IMR-90 (cell line): ENCODE measurements at regions not wholly inside any gene's neighbourhood (a gene's known extent, or its start where the extent isn't known, plus 50 kb on each side); places are given as distances from the start of the nearest gene placed in this dataset.

Source experiments
- ATAC-seq: fragments of 200-7000 bp; cut with Tn5 transposase; 2 replicates; pipeline ENCODE4 v1.9.1; 2020; ENCODE audit warnings: low read depth, mild to moderate bottlenecking, moderate library complexity
- BruUV-seq: library from RNA; stranded (reverse); fragments of 400-500 nt; replicated peaks from 2 replicates; lab custom pipeline; 2021; lab: Mats Ljungman, UMichigan
- CTCF ChIA-PET: fragments of 300-600 bp; formaldehyde crosslinking; extraction: SDS; loops from one replicate; lab custom pipeline; 2021; ENCODE audit warnings: antibody characterized with exemption; lab: Yijun Ruan, JAX
- POLR2A ChIA-PET: fragments of 300-600 bp; sonication (Branson Sonifier 250); formaldehyde crosslinking; loops from one replicate; lab custom pipeline; 2022; ENCODE audit warnings: antibody characterized with exemption; ENCODE audit not compliant: unreplicated experiment; lab: Charles Lee
- DNase-seq: peaks from one replicate; pipeline ENCODE4 v3.0.0; 2013
- H2AFZ ChIP-seq: replicated peaks from 2 replicates; pipeline ENCODE3; 2013; ENCODE audit warnings: low read length, mild to moderate bottlenecking; ENCODE audit not compliant: poor library complexity
- H2AK5ac ChIP-seq: 2 replicates; pipeline ENCODE4 v1.6.1; 2013; ENCODE audit warnings: low read depth, low read length, inconsistent platforms
- H2AK9ac ChIP-seq: replicated peaks from 2 replicates; pipeline ENCODE3; 2013; ENCODE audit warnings: mild to moderate bottlenecking, low read depth, low read length, moderate library complexity; ENCODE audit not compliant: poor library complexity
- H2BK120ac ChIP-seq: 2 replicates; pipeline ENCODE4 v1.6.1; 2013; ENCODE audit warnings: low read depth, low read length, inconsistent platforms
- H2BK15ac ChIP-seq: 3 replicates; pipeline ENCODE4 v1.6.1; 2013; ENCODE audit warnings: low read depth, low read length, inconsistent platforms
- H2BK20ac ChIP-seq: 2 replicates; pipeline ENCODE4 v1.6.1; 2013; ENCODE audit warnings: low read depth, mild to moderate bottlenecking, inconsistent platforms, low read length, moderate library complexity
- H2BK5ac ChIP-seq: 2 replicates; pipeline ENCODE4 v1.6.1; 2013; ENCODE audit warnings: mild to moderate bottlenecking, low read depth, low read length, inconsistent platforms; ENCODE audit not compliant: poor library complexity, severe bottlenecking
- H3K14ac ChIP-seq: replicated peaks from 2 replicates; pipeline ENCODE4 v1.6.1; 2013; ENCODE audit warnings: low read depth, low read length, inconsistent platforms
- H3K18ac ChIP-seq: 2 replicates; pipeline ENCODE4 v1.6.1; 2013; ENCODE audit warnings: low read depth, low read length, control low read depth
- H3K23ac ChIP-seq: 2 replicates; pipeline ENCODE4 v1.6.1; 2013; ENCODE audit warnings: low read depth, low read length, inconsistent platforms
- H3K27ac ChIP-seq: 2 replicates; pipeline ENCODE4 v1.5.1; 2013; ENCODE audit warnings: mild to moderate bottlenecking, control low read depth, low read length; ENCODE audit not compliant: insufficient read depth
- H3K27me3 ChIP-seq: 2 replicates; pipeline ENCODE4 v1.6.1; 2013; ENCODE audit warnings: low read length; ENCODE audit not compliant: control insufficient read depth, insufficient read depth
- H3K36me3 ChIP-seq: 2 replicates; pipeline ENCODE4 v1.6.1; 2013; ENCODE audit warnings: low read length, mixed read lengths; ENCODE audit not compliant: control insufficient read depth, insufficient read depth
- H3K4ac ChIP-seq: 2 replicates; pipeline ENCODE4 v1.6.1; 2013; ENCODE audit warnings: low read depth, low read length, inconsistent platforms
- H3K4me1 ChIP-seq: 2 replicates; pipeline ENCODE4 v1.6.1; 2013; ENCODE audit warnings: low read length, mixed read lengths; ENCODE audit not compliant: control insufficient read depth, insufficient read depth
- H3K4me2 ChIP-seq: 2 replicates; pipeline ENCODE4 v1.6.1; 2013; ENCODE audit warnings: low read depth, mild to moderate bottlenecking, control low read depth, low read length, moderate library complexity
- H3K4me3 ChIP-seq: 2 replicates; pipeline ENCODE4 v1.5.1; 2013; ENCODE audit warnings: low read depth, mild to moderate bottlenecking, control low read depth, low read length, moderate library complexity; ENCODE audit not compliant: insufficient read depth
- H3K56ac ChIP-seq: 2 replicates; pipeline ENCODE4 v1.6.1; 2013; ENCODE audit warnings: low read length, inconsistent platforms; ENCODE audit not compliant: insufficient read depth; ENCODE audit errors: extremely low read depth
- H3K79me1 ChIP-seq, 2 experiments: 2 replicates each; pipeline ENCODE4 v1.6.1; 2013; ENCODE audit warnings: low read length in 2 of 2, inconsistent platforms in 1 of 2, low read depth in 1 of 2
- H3K9ac ChIP-seq: 2 replicates; pipeline ENCODE4 v1.6.1; 2013; ENCODE audit warnings: low read depth, low read length, control low read depth
- H3K9me1 ChIP-seq: 2 replicates; pipeline ENCODE4 v1.6.1; 2013; ENCODE audit warnings: low read length, inconsistent platforms; ENCODE audit not compliant: insufficient read depth
- H3K9me3 ChIP-seq: 2 replicates; pipeline ENCODE4 v1.6.1; 2013; ENCODE audit warnings: low read length; ENCODE audit not compliant: control insufficient read depth, insufficient read depth
- H4K20me1 ChIP-seq: 2 replicates; pipeline ENCODE4 v1.6.1; 2013; ENCODE audit warnings: low read length, inconsistent platforms; ENCODE audit not compliant: insufficient read depth
- H4K5ac ChIP-seq: 2 replicates; pipeline ENCODE4 v1.6.1; 2013; ENCODE audit warnings: mild to moderate bottlenecking, low read depth, low read length, control low read depth
- H4K8ac ChIP-seq, 2 experiments: 2 replicates each; pipeline ENCODE4 v1.6.1; 2013; ENCODE audit warnings: low read depth in 2 of 2, low read length in 2 of 2, control low read depth in 1 of 2, inconsistent platforms in 1 of 2
- H4K91ac ChIP-seq: 2 replicates; pipeline ENCODE4 v1.6.1; 2013; ENCODE audit warnings: low read depth, low read length, inconsistent platforms; ENCODE audit not compliant: insufficient read depth
- BHLHE40 ChIP-seq: fragments of 150-350 bp; IDR thresholded peaks from 2 replicates; pipeline ENCODE4 v1.6.1; 2016; ENCODE audit warnings: mild to moderate bottlenecking, low read depth, low read length
- CEBPB ChIP-seq: IDR thresholded peaks from 2 replicates; pipeline ENCODE4 v1.6.1; 2012; ENCODE audit warnings: low read depth, low read length, improper control_type of control experiment
- MAFK ChIP-seq: IDR thresholded peaks from 2 replicates; pipeline ENCODE4 v1.6.1; 2012; ENCODE audit warnings: low read depth, low read length, improper control_type of control experiment
- MAZ ChIP-seq: IDR thresholded peaks from 2 replicates; pipeline ENCODE4 v1.6.1; 2012; ENCODE audit warnings: low read depth, mild to moderate bottlenecking, low read length, improper control_type of control experiment, moderate library complexity, borderline replicate concordance
- POLR2A ChIP-seq: IDR thresholded peaks from 2 replicates; pipeline ENCODE4 v1.6.1; 2012; ENCODE audit warnings: mild to moderate bottlenecking, low read depth, low read length
- RAD21 ChIP-seq: IDR thresholded peaks from 2 replicates; pipeline ENCODE4 v1.6.1; 2012; ENCODE audit warnings: low read length, improper control_type of control experiment
- RCOR1 ChIP-seq: IDR thresholded peaks from 2 replicates; pipeline ENCODE4 v1.6.1; 2012; ENCODE audit warnings: mild to moderate bottlenecking, low read length, improper control_type of control experiment; ENCODE audit not compliant: insufficient replicate concordance
- SMC3 ChIP-seq: fragments of 150-350 bp; IDR thresholded peaks from 2 replicates; pipeline ENCODE4 v1.6.1; 2016; ENCODE audit warnings: low read depth, mild to moderate bottlenecking, antibody characterized with exemption, low read length, moderate library complexity
- WGBS, 2 experiments: methylation state at CpG; one replicate each; pipeline versions ENCODE4 v1.1.5 to v1.1.7; 2013; ENCODE audit warnings: missing lambda C conversion rate in 2 of 2; ENCODE audit not compliant: insufficient read length in 1 of 2; ENCODE audit errors: extremely low coverage in 2 of 2; 5-methylcytosine and 5-hydroxymethylcytosine counted together
- dilution Hi-C: fragments of 300-500 bp; cut with HindIII; formaldehyde crosslinking; loops from one replicate; pipeline ENCODE4 v1.14.3; 2018; ENCODE audit warnings: low sequenced_read_pairs; ENCODE audit not compliant: unreplicated experiment
- in situ Hi-C: fragments of 300-500 bp; cut with MboI; formaldehyde crosslinking; loops from 3 replicates; pipeline ENCODE4 v1.14.3; 2019; ENCODE audit warnings: low sequenced_read_pairs, inconsistent platforms, mixed read lengths
- intact Hi-C: fragments of 100-400 bp; cut with micrococcal nuclease; formaldehyde crosslinking; loops from 2 replicates; pipeline ENCODE4 v1.10.0; 2022

GRCh38 chr2:238570926-238571325 is 144.2 kb downstream of the ASB1 start:
- no peak overlapping the region for H2BK15ac ChIP-seq
- H3K9ac ChIP-seq = no peak overlapping the region
- intact Hi-C loops = no loop called here
- no peak for DNase-seq
- no peak overlapping the region for H2BK5ac ChIP-seq
- H3K27me3 ChIP-seq = peaks cover 15% of the 10 kb centered on the region
- no peaks in the 10 kb centered on the region for H3K36me3 ChIP-seq
- H3K27ac ChIP-seq = no peak overlapping the region
- in situ Hi-C loops = no loop called here
- no peak overlapping the region for H3K56ac ChIP-seq
- H3K23ac ChIP-seq = no peak overlapping the region
- BruUV-seq = no TSS peak
- no peak overlapping the region for H4K8ac ChIP-seq
- H2BK120ac ChIP-seq = no peak overlapping the region
- ATAC-seq = no peak
- no peaks in the 10 kb centered on the region for H3K9me3 ChIP-seq
- CTCF ChIA-PET = no interaction called here
- no peak overlapping the region for H3K4ac ChIP-seq
- H4K20me1 ChIP-seq = no peaks in the 10 kb centered on the region
- no peak overlapping the region for H4K91ac ChIP-seq
- no peak for TF ChIP-seq RCOR1
- TF ChIP-seq SMC3 = no peak
- TF ChIP-seq MAFK = no peak
- no peak for TF ChIP-seq RAD21
- TF ChIP-seq BHLHE40 = no peak
- TF ChIP-seq POLR2A = no peak
- no peak for TF ChIP-seq CEBPB
- no peak for TF ChIP-seq MAZ
- H3K79me1 ChIP-seq = no peaks in the 10 kb centered on the region
- WGBS, 2 experiments = 61% methylated on average over 5 of the region's 17 CpGs; no CpG with 5 or more reads in 1 of the 2 experiments
- dilution Hi-C loops = no loop called here
- no peaks in the 10 kb centered on the region for H3K9me1 ChIP-seq
- no peak overlapping the region for H2AFZ ChIP-seq
- no peak overlapping the region for H2AK5ac ChIP-seq
- no peaks in the 10 kb centered on the region for H3K4me1 ChIP-seq
- no peak overlapping the region for H3K4me3 ChIP-seq
- no peak overlapping the region for H3K14ac ChIP-seq
- H2AK9ac ChIP-seq = no peak overlapping the region
- H4K5ac ChIP-seq = no peak overlapping the region
- no peak overlapping the region for H2BK20ac ChIP-seq
- H3K18ac ChIP-seq = no peak overlapping the region
- H3K4me2 ChIP-seq = no peak overlapping the region
- POLR2A ChIA-PET = no interaction called here
